Smooth muscle cell (in vitro differentiated cells): ENCODE measurements at regions not wholly inside any gene's neighbourhood (a gene's known extent, or its start where the extent isn't known, plus 50 kb on each side); places are given as distances from the start of the nearest gene placed in this dataset.
A peak's percentile ranks its signal among the peaks of the same experiment; 100 is the strongest.

Experiments used
- DNase-seq: peaks from one replicate; lab custom pipeline; 2025; ENCODE audit not compliant: unreplicated experiment; lab: John Stamatoyannopoulos, UW
- H2AFZ ChIP-seq: fragments of 200-600 bp; sonication (generic); 2 replicates; pipeline ENCODE4 v1.6.0; 2016; ENCODE audit warnings: antibody characterized with exemption, low read depth, mild to moderate bottlenecking
- H3F3A ChIP-seq: fragments of 200-600 bp; sonication (generic); 2 replicates; pipeline ENCODE4 v1.6.0; 2017; ENCODE audit warnings: antibody characterized with exemption, low read depth
- H3K27ac ChIP-seq: fragments of 200-600 bp; sonication (generic); 2 replicates; pipeline ENCODE4 v1.5.1; 2016; ENCODE audit warnings: low read depth, mild to moderate bottlenecking
- H3K27me3 ChIP-seq: fragments of 200-600 bp; sonication (generic); 2 replicates; pipeline ENCODE4 v1.6.1; 2016; ENCODE audit warnings: low read depth, mild to moderate bottlenecking
- H3K36me3 ChIP-seq: fragments of 200-600 bp; sonication (generic); 2 replicates; pipeline ENCODE4 v1.5.1; 2016; ENCODE audit warnings: low read depth
- H3K4me1 ChIP-seq: fragments of 200-600 bp; sonication (generic); 2 replicates; pipeline ENCODE4 v1.5.1; 2016; ENCODE audit warnings: low read depth
- H3K4me2 ChIP-seq: fragments of 200-600 bp; sonication (generic); 2 replicates; pipeline ENCODE4 v1.6.0; 2016; ENCODE audit warnings: mild to moderate bottlenecking
- H3K4me3 ChIP-seq: fragments of 200-600 bp; sonication (generic); 2 replicates; pipeline ENCODE4 v1.5.1; 2016; ENCODE audit warnings: mild to moderate bottlenecking
- H3K79me2 ChIP-seq: fragments of 200-600 bp; sonication (generic); 2 replicates; pipeline ENCODE4 v1.6.0; 2016; ENCODE audit warnings: low read depth, mild to moderate bottlenecking
- H3K9ac ChIP-seq: fragments of 200-600 bp; sonication (generic); 2 replicates; pipeline ENCODE4 v1.6.0; 2016; ENCODE audit warnings: low read depth
- H3K9me3 ChIP-seq: fragments of 200-600 bp; sonication (generic); replicated peaks from 2 replicates; pipeline ENCODE4 v1.5.1; 2016; ENCODE audit warnings: low read depth
- H4K20me1 ChIP-seq: fragments of 200-600 bp; sonication (generic); 2 replicates; pipeline ENCODE4 v1.6.0; 2016; ENCODE audit warnings: low read depth
- CTCF ChIP-seq: fragments of 200-600 bp; sonication (generic); IDR thresholded peaks from 2 replicates; pipeline ENCODE4 v1.5.1; 2017; ENCODE audit warnings: borderline replicate concordance, mild to moderate bottlenecking, antibody characterized with exemption; ENCODE audit not compliant: insufficient read depth, poor library complexity, severe bottlenecking
- WGBS: methylation state at CpG from one replicate; pipeline ENCODE4 v1.1.7; 2016; ENCODE audit warnings: low lambda C conversion rate; 5-methylcytosine and 5-hydroxymethylcytosine counted together

DNA sequence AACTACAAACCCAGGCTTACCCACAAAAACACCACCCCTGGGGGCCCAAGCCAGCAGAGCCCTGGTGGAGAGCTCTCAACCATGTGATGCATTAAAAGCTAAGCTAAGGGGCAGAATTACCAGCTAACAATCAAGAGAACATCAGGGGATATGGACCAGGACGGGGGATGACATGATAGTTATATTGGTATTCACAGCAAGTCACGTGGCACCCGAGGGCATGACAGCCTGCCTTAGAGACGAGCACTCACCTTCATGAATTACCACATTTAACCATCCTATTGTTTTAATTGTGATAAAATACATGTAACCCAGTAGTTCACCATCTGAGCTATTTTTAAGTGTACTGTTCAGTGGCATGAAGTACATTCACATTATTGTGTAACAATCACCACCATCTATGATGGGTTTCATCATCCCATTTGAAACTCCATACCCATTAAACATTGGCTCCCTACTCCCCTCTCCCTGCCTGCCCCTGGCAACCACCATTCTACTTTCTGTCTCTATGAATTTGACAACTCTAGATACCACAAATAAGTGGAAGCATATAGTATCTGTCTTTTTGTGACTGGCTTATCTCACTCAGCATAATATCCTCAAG lies 245.6 kb downstream of the ANAPC1 start:
- Histone ChIP-seq H3K4me3 (no peak overlapping the region), H3K9ac (no peak overlapping the region), H3K27me3 (no peaks in the 10 kb centered on the region), H3K4me1 (no peaks in the 10 kb centered on the region), H3K4me2 (no peak overlapping the region), H3K79me2 (no peaks in the 10 kb centered on the region), H4K20me1 (no peaks in the 10 kb centered on the region), H2AFZ (no peak overlapping the region), H3K36me3 (no peaks in the 10 kb centered on the region), H3F3A (no peaks in the 10 kb centered on the region), H3K9me3 (no peaks in the 10 kb centered on the region), H3K27ac (no peak overlapping the region)
- TF ChIP-seq CTCF: no peak
- no peak for DNase-seq
- 89% methylated on average over 4 of the region's 4 CpGs for WGBS

DNA sequence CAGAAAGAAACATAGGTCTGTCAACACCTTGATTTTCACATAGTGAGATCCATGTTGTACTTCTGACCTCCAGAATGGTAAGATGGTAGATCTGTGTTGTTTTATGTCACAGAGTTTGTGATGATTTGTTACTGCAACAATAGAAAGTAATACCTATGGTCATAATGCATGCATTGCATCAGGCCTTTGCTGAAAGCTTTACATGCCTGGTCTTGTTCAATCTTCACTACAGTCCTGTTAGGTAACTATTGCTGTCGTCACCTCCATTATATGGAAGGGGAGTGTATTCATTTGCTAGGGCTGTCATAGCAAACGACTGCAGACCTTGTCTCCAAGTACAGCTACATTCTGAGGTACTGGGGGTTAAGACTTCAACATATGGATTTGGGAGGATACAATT lies 243.5 kb downstream of the ANAPC1 start:
- H3K4me1 ChIP-seq: no peaks in the 10 kb centered on the region
- 65% methylated on average over 2 of the region's 2 CpGs for WGBS
- H3K79me2 ChIP-seq: no peaks in the 10 kb centered on the region
- no peaks in the 10 kb centered on the region for H3K27me3 ChIP-seq
- H3K4me2 ChIP-seq: no peak overlapping the region
- no peaks in the 10 kb centered on the region for H4K20me1 ChIP-seq
- H3K36me3 ChIP-seq: no peaks in the 10 kb centered on the region
- TF ChIP-seq CTCF: no peak
- H3K9ac ChIP-seq: no peak overlapping the region
- no peak overlapping the region for H3K4me3 ChIP-seq
- no peak for DNase-seq
- no peaks in the 10 kb centered on the region for H3F3A ChIP-seq
- peak overlapping the region; percentile 58 for H3K27ac ChIP-seq
- no peak overlapping the region for H2AFZ ChIP-seq
- no peaks in the 10 kb centered on the region for H3K9me3 ChIP-seq

- Histone ChIP-seq H2AFZ (no peak overlapping the region), H3K79me2 (no peaks in the 10 kb centered on the region), H3K9me3 (no peaks in the 10 kb centered on the region), H3K4me2 (no peak overlapping the region), H3K4me3 (no peak overlapping the region), H3K27me3 (no peaks in the 10 kb centered on the region), H3F3A (no peaks in the 10 kb centered on the region), H3K27ac (no peak overlapping the region), H3K4me1 (no peaks in the 10 kb centered on the region), H4K20me1 (no peaks in the 10 kb centered on the region), H3K36me3 (peaks cover 3% of the 10 kb centered on the region), H3K9ac (no peak overlapping the region)
- TF ChIP-seq CTCF: no peak
- WGBS: 91% methylated on average over 2 of the region's 2 CpGs
- no peak for DNase-seq
These were observed 241.2 kb downstream of the ANAPC1 start for GRCh38 chr2:111642586-111643327.

GRCh38 chr2:111643759-111644158 lies 240.2 kb downstream of the ANAPC1 start:
- Histone ChIP-seq H3K36me3 (peaks cover 3% of the 10 kb centered on the region), H4K20me1 (no peaks in the 10 kb centered on the region), H3K79me2 (no peaks in the 10 kb centered on the region), H3K27me3 (no peaks in the 10 kb centered on the region), H3K27ac (no peak overlapping the region), H3K9ac (no peak overlapping the region), H3K4me2 (no peak overlapping the region), H3K4me3 (no peak overlapping the region), H3K4me1 (no peaks in the 10 kb centered on the region), H2AFZ (no peak overlapping the region), H3K9me3 (no peaks in the 10 kb centered on the region), H3F3A (no peaks in the 10 kb centered on the region)
- DNase-seq: no peak
- 91% methylated on average over 1 of the region's 1 CpG for WGBS
- TF ChIP-seq CTCF: no peak
